Ascending aorta (tissue), 2 donors: ENCODE measurements at regions not wholly inside any gene's neighbourhood (a gene's known extent, or its start where the extent isn't known, plus 50 kb on each side); places are given as distances from the start of the nearest gene placed in this dataset.
"Not testable (repeated sequence)": the region's sequence is repeated elsewhere in the genome, so short reads cannot be mapped to it uniquely, and the experiment has no call there.

Experiments used
- DNase-seq, 2 donors: peaks; one replicate each; pipeline ENCODE4 v3.0.0-alpha.2; 2019; ENCODE audit warnings: low spot score in 2 of 2
- H3K27ac ChIP-seq, 2 donors: fragments of 200-600 bp; sonication (generic); one replicate each; pipeline ENCODE4 v1.5.1; 2016 to 2017; ENCODE audit warnings: mild to moderate bottlenecking in 1 of 2
- H3K27me3 ChIP-seq: fragments of 200-600 bp; sonication (generic); one replicate; pipeline ENCODE4 v1.5.1; 2017
- H3K36me3 ChIP-seq, 2 donors: fragments of 200-600 bp; sonication (generic); one replicate each; pipeline ENCODE4 v1.5.1; 2016
- H3K4me1 ChIP-seq, 2 donors: fragments of 200-600 bp; sonication (generic); one replicate each; pipeline ENCODE4 v1.5.1; 2016 to 2017; ENCODE audit warnings: mild to moderate bottlenecking in 1 of 2
- H3K4me3 ChIP-seq, 2 donors: fragments of 200-600 bp; sonication (generic); one replicate each; pipeline ENCODE4 v1.5.1; 2016 to 2017; ENCODE audit warnings: mild to moderate bottlenecking in 1 of 2
- H3K9me3 ChIP-seq, 2 donors: fragments of 200-600 bp; sonication (generic); one replicate each; pipeline ENCODE4 v1.5.1; 2016
- intact Hi-C: fragments of 100-400 bp; cut with DNase I; formaldehyde crosslinking; loops from one replicate; pipeline ENCODE4 v1.15.1; 2023
- TF ChIP-seq, protein P1 (sequence below), 3 experiments: fragments of 200-600 bp in 2 of 3; fragments of 450-650 bp in 1 of 3; sonication (generic) in 2 of 3; IDR thresholded peaks; one replicate each; pipeline ENCODE4 v1.5.1; 2016 to 2019; ENCODE audit warnings: antibody characterized with exemption in 3 of 3, mild to moderate bottlenecking in 1 of 3, moderate library complexity in 1 of 3

DNA sequence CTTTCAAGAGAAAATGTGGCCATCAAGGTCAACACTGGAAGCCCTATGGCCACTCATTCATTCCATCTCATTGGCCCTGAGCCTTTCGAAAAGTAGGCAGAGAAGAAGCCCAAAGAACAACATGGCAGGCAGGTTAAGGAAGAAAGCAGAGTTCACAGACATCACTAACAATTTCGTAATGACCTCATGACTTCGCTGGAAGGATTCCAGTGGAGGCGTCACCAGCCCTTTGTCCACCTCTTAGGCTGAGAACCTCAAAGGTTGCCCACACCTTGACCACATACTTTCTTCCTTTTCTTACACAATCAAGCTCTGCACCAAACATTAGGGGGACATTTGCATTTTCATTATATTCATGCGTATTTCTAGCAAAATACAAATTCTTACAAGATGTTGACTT lies 252.4 kb upstream of the PLGLB2 start:
- H3K4me3 ChIP-seq, DNase-seq, H3K27ac ChIP-seq, intact Hi-C loops, H3K4me1 ChIP-seq, H3K36me3 ChIP-seq, H3K27me3 ChIP-seq, H3K9me3 ChIP-seq: not testable (repeated sequence)

DNA sequence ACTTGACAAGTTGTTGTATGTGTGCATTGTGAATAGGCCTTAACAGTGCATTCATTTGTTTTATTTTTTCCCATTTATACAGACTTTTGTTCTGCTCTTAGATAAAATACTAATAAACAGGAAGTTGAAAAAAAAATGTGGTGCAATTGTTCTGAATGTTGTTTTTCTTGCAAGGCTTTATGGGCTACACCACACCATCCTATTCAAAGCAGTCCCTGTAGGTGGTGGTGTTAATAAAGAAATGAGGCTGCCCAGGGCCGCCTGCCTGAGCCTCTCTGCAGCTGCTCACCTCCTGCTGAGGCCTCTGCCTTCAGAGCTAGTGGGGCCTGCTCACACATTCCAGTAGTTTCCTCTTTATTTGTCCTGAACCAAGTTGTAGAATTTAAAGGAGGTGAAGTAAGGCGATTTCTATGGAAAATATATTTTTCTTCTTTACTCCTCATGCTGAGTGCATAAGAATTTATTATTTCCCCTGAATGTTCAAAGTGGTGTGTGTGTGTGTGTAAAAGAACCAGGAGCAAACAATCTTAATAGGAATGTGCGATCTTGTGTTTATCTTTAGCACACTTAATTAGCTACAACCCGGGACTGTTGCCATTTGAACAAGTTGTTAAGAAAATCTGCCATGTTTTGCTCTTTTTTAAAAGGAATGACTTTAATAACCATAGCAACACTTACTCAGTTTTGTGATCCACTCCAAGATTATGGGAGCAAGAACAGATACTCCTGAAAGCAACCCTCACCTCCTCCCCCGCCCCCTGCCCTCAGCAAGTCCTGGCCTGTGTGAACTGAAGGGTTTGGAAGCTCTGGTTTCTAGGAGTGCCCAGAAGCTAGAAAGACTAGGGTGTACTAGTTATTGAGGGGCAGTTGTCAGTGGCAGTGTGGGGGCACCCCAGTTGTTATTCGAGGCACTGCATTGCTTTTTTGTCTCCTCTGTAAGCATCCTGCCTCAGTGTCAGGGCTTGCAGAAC lies 251.6 kb upstream of the PLGLB2 start:
- H3K4me3 ChIP-seq, H3K9me3 ChIP-seq, intact Hi-C loops, H3K27ac ChIP-seq, H3K4me1 ChIP-seq, H3K27me3 ChIP-seq, H3K36me3 ChIP-seq: not testable (repeated sequence)
- TF ChIP-seq, protein P1, sequence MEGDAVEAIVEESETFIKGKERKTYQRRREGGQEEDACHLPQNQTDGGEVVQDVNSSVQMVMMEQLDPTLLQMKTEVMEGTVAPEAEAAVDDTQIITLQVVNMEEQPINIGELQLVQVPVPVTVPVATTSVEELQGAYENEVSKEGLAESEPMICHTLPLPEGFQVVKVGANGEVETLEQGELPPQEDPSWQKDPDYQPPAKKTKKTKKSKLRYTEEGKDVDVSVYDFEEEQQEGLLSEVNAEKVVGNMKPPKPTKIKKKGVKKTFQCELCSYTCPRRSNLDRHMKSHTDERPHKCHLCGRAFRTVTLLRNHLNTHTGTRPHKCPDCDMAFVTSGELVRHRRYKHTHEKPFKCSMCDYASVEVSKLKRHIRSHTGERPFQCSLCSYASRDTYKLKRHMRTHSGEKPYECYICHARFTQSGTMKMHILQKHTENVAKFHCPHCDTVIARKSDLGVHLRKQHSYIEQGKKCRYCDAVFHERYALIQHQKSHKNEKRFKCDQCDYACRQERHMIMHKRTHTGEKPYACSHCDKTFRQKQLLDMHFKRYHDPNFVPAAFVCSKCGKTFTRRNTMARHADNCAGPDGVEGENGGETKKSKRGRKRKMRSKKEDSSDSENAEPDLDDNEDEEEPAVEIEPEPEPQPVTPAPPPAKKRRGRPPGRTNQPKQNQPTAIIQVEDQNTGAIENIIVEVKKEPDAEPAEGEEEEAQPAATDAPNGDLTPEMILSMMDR (IDR thresholded peaks at IDR 0.05): peak in 2 of 3 experiments; percentile 4 to 37
- peak in 1 of 2 donors; percentile 54 for DNase-seq

DNA sequence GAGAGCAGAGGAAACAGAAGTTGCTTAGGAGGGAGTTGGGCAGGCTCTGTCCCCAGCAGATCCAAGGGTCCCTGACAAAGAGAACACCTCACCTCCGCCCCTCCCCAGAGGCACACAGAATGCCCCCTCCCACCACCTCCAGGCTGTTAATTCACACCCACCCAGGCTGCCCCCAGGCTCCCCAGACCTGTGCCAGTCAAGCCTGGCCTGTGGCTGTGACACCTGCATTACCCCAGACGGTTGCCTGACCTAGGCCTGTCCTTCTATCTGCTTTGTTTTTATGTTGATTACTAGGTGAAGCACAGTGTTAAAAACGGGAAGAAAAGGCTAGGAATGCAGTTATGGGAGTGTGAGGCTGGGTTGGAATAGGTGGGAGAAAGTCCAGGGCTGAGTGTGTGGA lies 250.8 kb upstream of the PLGLB2 start:
- H3K4me1 ChIP-seq, H3K4me3 ChIP-seq, H3K27me3 ChIP-seq, DNase-seq, H3K27ac ChIP-seq, H3K36me3 ChIP-seq, H3K9me3 ChIP-seq, intact Hi-C loops: not testable (repeated sequence)

DNA sequence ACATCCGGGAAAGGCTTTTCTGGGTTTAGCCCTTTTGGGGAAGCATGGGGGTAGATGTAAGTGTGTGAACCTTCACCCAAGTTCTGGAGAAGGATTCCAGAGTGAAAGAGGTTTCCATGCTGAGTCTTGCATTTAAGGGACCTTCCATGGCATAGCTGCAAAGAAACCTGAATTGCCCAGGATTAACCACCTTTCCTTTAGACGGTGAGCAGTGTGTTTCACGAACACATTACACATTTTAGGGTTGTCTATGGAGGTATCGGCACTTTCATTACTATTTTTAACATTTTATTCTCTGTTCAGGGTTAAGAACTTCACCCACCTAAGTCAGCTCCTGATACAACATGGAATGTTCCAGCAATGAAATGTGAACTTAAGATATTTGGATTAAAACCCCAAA lies 250.2 kb upstream of the PLGLB2 start:
- intact Hi-C loops, H3K9me3 ChIP-seq, H3K36me3 ChIP-seq, H3K4me1 ChIP-seq, H3K27me3 ChIP-seq, H3K4me3 ChIP-seq, DNase-seq: not testable (repeated sequence)
- H3K27ac ChIP-seq: peak overlapping the region in 1 of 2 donors; percentile 43

DNA sequence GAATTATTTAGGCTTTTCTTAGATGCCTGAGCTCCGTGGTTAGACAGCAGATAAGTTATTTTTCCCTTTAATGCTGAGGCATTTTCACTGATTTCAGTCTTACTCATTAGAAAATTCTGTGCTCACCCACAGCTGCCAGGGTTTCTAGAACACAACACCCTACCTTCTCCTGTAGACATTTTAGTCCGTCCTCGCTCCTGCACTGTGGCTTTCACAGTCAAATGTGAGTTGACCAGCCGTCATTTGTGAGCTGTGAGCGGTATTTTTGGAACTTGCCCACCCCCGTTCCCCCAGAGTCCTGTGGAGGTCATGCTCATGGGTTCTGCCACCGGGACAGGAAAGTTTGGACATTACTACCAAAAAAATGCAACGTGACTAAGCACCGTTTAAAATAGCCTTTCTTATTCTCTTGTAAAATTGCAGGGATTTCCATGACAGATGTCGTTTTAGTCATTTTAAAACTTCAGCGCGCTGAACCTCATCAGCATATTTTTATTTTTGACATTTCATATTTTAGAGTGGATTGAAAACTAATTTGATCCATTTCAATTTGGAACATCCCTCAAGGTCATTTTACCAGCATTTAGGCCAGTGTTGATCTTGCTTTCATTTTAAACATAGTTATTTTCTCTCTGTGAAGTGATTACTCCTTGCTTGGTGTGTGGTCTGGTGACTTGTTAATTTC lies 249.6 kb upstream of the PLGLB2 start:
- H3K36me3 ChIP-seq: not testable (repeated sequence)
- peak in 1 of 2 donors; percentile 83 for DNase-seq
- H3K27ac ChIP-seq: peak overlapping the region in 1 of 2 donors; percentile 68

DNA sequence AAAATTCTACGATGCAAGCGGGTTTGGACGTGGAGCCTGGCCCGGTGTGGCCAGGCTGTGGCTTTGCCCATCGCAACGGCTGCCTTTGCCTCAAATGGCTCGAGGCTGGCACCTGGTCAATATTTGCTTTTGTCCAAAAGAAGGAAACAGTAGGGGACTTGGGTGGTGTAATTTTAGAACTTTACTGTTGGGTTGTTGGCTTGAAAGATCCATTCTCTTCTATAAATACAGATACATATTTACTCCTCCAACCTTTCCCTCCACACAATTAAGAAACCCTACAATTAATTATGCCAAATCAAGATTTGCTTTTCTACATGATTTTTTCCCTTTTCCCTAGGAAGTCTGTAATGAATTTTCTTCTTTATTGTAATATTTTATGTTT lies 249.0 kb upstream of the PLGLB2 start:
- peak overlapping the region in 1 of 2 donors; percentile 68 for H3K27ac ChIP-seq
- H3K36me3 ChIP-seq, intact Hi-C loops, H3K9me3 ChIP-seq, DNase-seq, H3K27me3 ChIP-seq, H3K4me1 ChIP-seq: not testable (repeated sequence)
- H3K4me3 ChIP-seq: peak overlapping the region in 1 of 2 donors; percentile 49

More for the DNA sequence above, 249.6 kb upstream of the PLGLB2 start:
- intact Hi-C loops, H3K4me1 ChIP-seq, H3K9me3 ChIP-seq, H3K27me3 ChIP-seq: not testable (repeated sequence)
- peak overlapping the region in 1 of 2 donors; percentile 49 for H3K4me3 ChIP-seq

DNA sequence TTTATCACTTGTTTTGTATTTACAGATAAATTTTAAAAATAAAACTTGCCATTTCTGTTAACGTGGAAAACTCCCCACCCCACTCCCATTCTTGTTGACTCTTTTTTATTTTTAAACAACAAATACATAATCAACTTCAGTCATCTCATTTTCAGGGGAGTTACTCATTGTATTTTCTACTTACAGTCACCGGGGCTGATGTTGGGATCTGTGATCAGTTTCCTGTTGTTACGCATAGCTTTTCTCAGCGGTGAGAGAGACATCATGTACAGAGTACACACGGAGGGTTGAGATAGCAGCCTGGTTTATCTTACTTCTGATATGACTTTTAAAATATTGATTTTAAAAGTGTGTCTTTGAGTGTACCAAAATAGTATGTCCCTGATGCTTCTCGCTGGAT lies 248.0 kb upstream of the PLGLB2 start:
- H3K9me3 ChIP-seq, H3K36me3 ChIP-seq, DNase-seq, H3K4me3 ChIP-seq, H3K27ac ChIP-seq, intact Hi-C loops, H3K27me3 ChIP-seq, H3K4me1 ChIP-seq: not testable (repeated sequence)

DNA sequence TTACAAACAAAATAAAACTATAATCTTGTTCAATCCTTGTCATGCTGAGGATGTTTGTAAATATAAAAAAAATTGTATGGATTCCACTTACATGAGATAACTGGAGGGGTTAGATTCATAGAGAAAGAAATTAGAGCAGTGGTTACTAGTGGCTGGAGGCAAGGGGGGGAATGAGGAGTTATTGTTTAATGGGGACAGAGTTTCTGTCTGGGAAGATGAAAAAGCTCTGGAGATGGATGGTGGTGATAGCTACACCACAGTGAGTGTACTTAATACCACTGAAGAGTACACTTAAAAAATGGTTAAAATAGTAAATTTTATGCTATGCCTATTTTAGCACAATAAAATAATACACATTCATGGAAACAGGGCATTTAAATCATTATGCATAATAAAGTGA lies 247.5 kb upstream of the PLGLB2 start:
- H3K27ac ChIP-seq, intact Hi-C loops: not testable (repeated sequence)

DNA sequence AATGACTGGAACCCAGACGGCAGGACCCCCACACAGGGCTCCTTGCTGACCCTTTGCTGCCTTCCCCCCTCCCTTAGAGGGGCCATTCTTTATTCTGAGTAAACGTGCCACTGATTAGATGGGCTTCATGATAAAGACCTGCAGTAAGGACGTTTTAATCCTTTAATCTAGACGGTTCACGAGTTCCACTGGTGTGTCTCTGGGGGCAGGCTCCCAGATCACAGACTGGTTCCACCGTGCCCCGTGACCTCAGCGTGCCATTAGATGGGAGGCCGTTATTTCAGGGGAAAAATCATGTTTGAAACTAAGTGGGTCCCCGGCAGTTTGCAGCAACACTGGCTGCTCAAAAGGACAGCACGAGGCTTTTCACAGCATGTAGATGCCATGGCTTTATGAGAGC lies 246.9 kb upstream of the PLGLB2 start:
- H3K4me3 ChIP-seq: not testable (repeated sequence)

More for the DNA sequence above, 247.5 kb upstream of the PLGLB2 start:
- not testable (repeated sequence) for H3K9me3 ChIP-seq, H3K27me3 ChIP-seq, H3K4me3 ChIP-seq, H3K36me3 ChIP-seq, DNase-seq, H3K4me1 ChIP-seq

More for the DNA sequence above, 246.9 kb upstream of the PLGLB2 start:
- intact Hi-C loops, H3K36me3 ChIP-seq, DNase-seq, H3K9me3 ChIP-seq, H3K27me3 ChIP-seq, H3K27ac ChIP-seq, H3K4me1 ChIP-seq: not testable (repeated sequence)
